HG03095 (cell line): ENCODE measurements at regions not wholly inside any gene's neighbourhood (a gene's known extent, or its start where the extent isn't known, plus 50 kb on each side); places are given as distances from the start of the nearest gene placed in this dataset.

ENCODE experiments used
- ATAC-seq: cut with Tn5 transposase; IDR thresholded peaks from one replicate; pipeline ENCODE4 v1.9.1; 2021; ENCODE audit warnings: moderate library complexity; ENCODE audit not compliant: unreplicated experiment

- ATAC-seq = no peak
Measured at GRCh38 chr2:122210898-122211856, 455.7 kb downstream of the TSN start.

- no peak for ATAC-seq
Measured at GRCh38 chr2:122213312-122213711, 457.9 kb downstream of the TSN start.

GRCh38 chr2:122216071-122216470, 460.6 kb downstream of the TSN start:
- ATAC-seq = no peak

- no peak for ATAC-seq
Measured at GRCh38 chr2:122216901-122217300, 461.4 kb downstream of the TSN start.

- no peak for ATAC-seq
Measured at GRCh38 chr2:122218596-122218995, 463.1 kb downstream of the TSN start.

- no peak for ATAC-seq
Measured at GRCh38 chr2:122219504-122219903, 464.1 kb downstream of the TSN start.

- ATAC-seq = no peak
Measured at GRCh38 chr2:122221665-122222064, 466.2 kb downstream of the TSN start.

GRCh38 chr2:122231296-122231695, 475.8 kb downstream of the TSN start:
- no peak for ATAC-seq

- no peak for ATAC-seq
Measured at GRCh38 chr2:122233372-122233771, 477.9 kb downstream of the TSN start.

- no peak for ATAC-seq
Measured at GRCh38 chr2:122236152-122236874, 480.9 kb downstream of the TSN start.

GRCh38 chr2:122236925-122237324, 481.5 kb downstream of the TSN start:
- ATAC-seq = no peak

- ATAC-seq = no peak
Measured at GRCh38 chr2:122237450-122237849, 482.0 kb downstream of the TSN start.

- ATAC-seq = no peak
Measured at GRCh38 chr2:122238006-122238559, 482.6 kb downstream of the TSN start.

- ATAC-seq = no peak
Measured at GRCh38 chr2:122239440-122239839, 484.0 kb downstream of the TSN start.

GRCh38 chr2:122244598-122245229, 489.3 kb downstream of the TSN start:
- no peak for ATAC-seq

GRCh38 chr2:122249673-122250072, 494.2 kb downstream of the TSN start:
- ATAC-seq = no peak

GRCh38 chr2:122251158-122251557, 495.7 kb downstream of the TSN start:
- ATAC-seq = no peak

GRCh38 chr2:122251566-122251965, 496.1 kb downstream of the TSN start:
- ATAC-seq = no peak

GRCh38 chr2:122255924-122256323, 500.5 kb downstream of the TSN start:
- ATAC-seq = no peak

GRCh38 chr2:122261911-122262310, 506.5 kb downstream of the TSN start:
- no peak for ATAC-seq

GRCh38 chr2:122263746-122264145, 508.3 kb downstream of the TSN start:
- no peak for ATAC-seq
